ENCODE measurements at regions not wholly inside any gene's neighbourhood (a gene's known extent, or its start where the extent isn't known, plus 50 kb on each side); places are given as distances from the start of the nearest gene placed in this dataset.

DNA sequence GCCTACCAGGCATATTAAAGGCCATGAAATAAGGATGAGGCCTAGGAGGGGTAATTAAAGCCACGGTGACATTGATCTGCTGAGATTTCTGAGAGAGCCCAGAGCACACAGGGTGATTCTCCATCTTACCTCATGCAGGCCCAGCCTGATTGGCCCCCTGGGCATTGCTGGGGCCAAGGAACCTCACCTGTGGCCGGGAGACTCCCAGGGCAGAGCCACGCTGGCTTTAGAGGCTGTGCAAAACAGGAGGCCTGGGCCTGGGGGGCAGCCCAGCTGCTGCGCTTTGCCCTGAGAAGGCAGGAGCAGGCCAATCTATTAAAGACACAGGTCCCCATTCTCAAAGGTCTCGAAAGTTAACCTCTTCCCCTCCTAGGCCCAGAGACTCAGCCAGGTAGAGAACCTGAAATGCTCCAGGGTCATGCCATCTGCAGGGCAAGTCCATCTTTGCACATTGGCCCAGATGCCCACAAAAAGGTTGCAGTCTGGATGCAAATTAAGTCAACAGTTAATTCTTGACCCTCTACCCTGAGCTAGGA lies 1099.7 kb downstream of the BCL11B start:
- Mint-ChIP-seq H3K36me3 (ENCODE audit: low read depth) (peaks cover 22% of the 10 kb centered on the region), H3K9me3 (peaks cover 15% of the 10 kb centered on the region)

DNA sequence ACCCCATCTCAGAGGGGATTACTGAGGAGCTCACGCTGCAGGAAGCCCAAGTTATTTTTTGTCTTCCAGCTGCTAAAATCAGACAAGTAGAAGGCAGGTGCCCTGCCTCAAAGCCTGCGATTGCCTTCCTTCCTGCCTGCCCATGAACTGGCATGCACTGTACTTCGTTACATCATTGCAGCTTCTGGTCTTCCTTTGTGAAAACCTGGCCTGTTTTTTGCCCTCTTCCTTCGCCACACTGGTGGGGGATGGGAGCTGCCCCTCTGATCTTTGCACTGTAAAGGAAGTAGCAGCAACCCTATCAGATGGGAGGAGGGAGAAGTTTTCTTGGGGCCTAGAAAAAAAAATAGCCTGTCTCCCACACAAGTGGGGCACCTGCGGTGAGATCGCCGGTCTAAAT lies 1098.7 kb downstream of the BCL11B start:
- H3K36me3 Mint-ChIP-seq (ENCODE audit: low read depth), result peaks cover 20% of the 10 kb centered on the region
- peak overlapping the region; percentile 73 for H3K4me3 Mint-ChIP-seq
- peak; percentile 45 for DNase-seq (ENCODE audit: low spot score)
- H3K27ac Mint-ChIP-seq, result peak overlapping the region; percentile 90
- H3K9me3 Mint-ChIP-seq, result peaks cover 12% of the 10 kb centered on the region
- H3K4me1 Mint-ChIP-seq (ENCODE audit: low read depth), result peaks cover 97% of the 10 kb centered on the region
- H3K27me3 Mint-ChIP-seq (ENCODE audit: insufficient read depth), result no peaks in the 10 kb centered on the region
- intact Hi-C loops (cut with micrococcal nuclease), result loop anchor here (10.0 kb wide), 1 partner anchor 1891 kb away; the partner anchor contains the start of gene EVL

More for the DNA sequence above, 1099.7 kb downstream of the BCL11B start:
- Mint-ChIP-seq H3K4me1 (ENCODE audit: low read depth) (peaks cover 99% of the 10 kb centered on the region), H3K27ac (no peak overlapping the region), H3K27me3 (ENCODE audit: insufficient read depth) (no peaks in the 10 kb centered on the region), H3K4me3 (no peak overlapping the region)
- intact Hi-C loops (cut with micrococcal nuclease), result loop anchor here (10.0 kb wide), 1 partner anchor 1892 kb away; the partner anchor contains the start of gene EVL
- DNase-seq (ENCODE audit: low spot score), result no peak

DNA sequence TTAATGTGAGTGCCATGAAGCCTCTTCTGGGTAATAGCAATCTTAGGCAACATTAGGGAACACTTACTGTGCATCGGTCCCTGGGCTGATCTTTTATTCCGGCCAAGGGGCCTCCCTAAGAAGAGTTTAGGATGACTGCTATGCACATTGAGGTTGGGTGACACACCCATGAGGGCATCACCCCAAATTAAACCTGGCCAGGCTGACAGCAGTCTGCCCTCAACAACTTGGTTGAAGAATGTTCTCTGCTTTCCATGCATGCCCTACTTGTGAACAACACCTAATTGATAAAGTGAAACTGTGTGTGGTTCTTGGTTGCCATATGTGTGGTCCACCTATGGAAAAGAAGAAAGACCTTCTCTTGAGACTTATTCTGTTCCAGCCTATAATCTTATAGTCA lies 1098.0 kb downstream of the BCL11B start:
- peaks cover 96% of the 10 kb centered on the region for H3K4me1 Mint-ChIP-seq (ENCODE audit: low read depth)

DNA sequence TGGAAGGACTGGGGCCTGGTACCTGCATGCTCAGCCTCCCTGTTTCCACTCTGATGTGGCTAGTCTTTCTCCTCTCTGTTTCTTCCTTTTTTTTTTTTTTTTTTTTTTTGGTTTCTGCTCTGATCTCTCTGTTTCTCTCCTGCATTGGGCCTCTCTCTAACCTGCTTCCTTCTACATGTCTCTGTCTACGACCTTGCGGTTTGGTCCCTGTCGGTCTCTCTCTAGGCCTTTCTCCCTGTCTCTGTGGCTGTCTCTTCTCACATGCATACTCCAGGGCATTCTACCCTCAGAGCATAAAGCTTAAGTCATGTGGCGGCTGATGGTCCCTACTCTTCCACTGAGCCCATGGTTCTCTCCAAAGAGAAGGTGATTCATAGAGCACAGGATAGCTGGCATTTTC lies 1096.6 kb downstream of the BCL11B start:
- Mint-ChIP-seq H3K4me1 (ENCODE audit: low read depth) (peaks cover 96% of the 10 kb centered on the region), H3K9me3 (no peaks in the 10 kb centered on the region), H3K4me3 (peak overlapping the region; percentile 72), H3K27me3 (ENCODE audit: insufficient read depth) (no peaks in the 10 kb centered on the region), H3K36me3 (ENCODE audit: low read depth) (peaks cover 11% of the 10 kb centered on the region), H3K27ac (peak overlapping the region; percentile 92)
- intact Hi-C loops (cut with micrococcal nuclease), result loop anchor here (5.0 to 10.0 kb wide), 3 partner anchors 198 to 1889 kb away; partner anchors contain the start of gene EVL
- DNase-seq (ENCODE audit: low spot score), result no peak

More for the DNA sequence above, 1098.0 kb downstream of the BCL11B start:
- H3K9me3 Mint-ChIP-seq, result peaks cover 7% of the 10 kb centered on the region
- peak overlapping the region; percentile 73 for H3K4me3 Mint-ChIP-seq
- no peak for DNase-seq (ENCODE audit: low spot score)
- H3K27ac Mint-ChIP-seq, result peak overlapping the region; percentile 92
- no peaks in the 10 kb centered on the region for H3K27me3 Mint-ChIP-seq (ENCODE audit: insufficient read depth)
- intact Hi-C loops (cut with micrococcal nuclease), result loop anchor here (10.0 kb wide), 1 partner anchor 1891 kb away; the partner anchor contains the start of gene EVL
- H3K36me3 Mint-ChIP-seq (ENCODE audit: low read depth), result peaks cover 17% of the 10 kb centered on the region

DNA sequence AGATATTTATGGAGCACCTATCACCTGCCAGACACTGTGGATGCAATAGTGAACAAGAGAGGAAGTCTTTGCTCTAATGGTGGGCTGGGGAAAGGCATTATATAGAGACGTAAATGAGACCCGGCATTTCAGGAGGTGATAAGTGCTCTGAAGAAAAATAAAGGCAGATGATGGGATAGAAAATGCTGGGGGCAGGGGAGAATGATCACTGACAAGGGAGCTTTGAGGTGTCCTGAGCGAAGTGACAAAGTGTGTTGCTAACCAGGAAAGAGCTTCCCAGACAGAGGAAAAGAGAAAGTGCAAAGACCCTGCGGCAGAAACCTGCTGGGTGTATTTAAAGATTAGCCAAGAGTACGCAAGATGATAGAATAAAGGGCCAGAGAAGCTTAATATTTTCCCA lies 1096.1 kb downstream of the BCL11B start:
- Mint-ChIP-seq H3K4me3 (peak overlapping the region; percentile 72), H3K4me1 (ENCODE audit: low read depth) (peaks cover 95% of the 10 kb centered on the region), H3K9me3 (no peaks in the 10 kb centered on the region), H3K27me3 (ENCODE audit: insufficient read depth) (no peaks in the 10 kb centered on the region), H3K36me3 (ENCODE audit: low read depth) (peaks cover 11% of the 10 kb centered on the region), H3K27ac (peak overlapping the region; percentile 92)
- DNase-seq (ENCODE audit: low spot score), result no peak
- intact Hi-C loops (cut with micrococcal nuclease), result loop anchor here (2.0 to 10.0 kb wide), 5 partner anchors 199 to 1889 kb away; partner anchors contain the start of gene EVL

DNA sequence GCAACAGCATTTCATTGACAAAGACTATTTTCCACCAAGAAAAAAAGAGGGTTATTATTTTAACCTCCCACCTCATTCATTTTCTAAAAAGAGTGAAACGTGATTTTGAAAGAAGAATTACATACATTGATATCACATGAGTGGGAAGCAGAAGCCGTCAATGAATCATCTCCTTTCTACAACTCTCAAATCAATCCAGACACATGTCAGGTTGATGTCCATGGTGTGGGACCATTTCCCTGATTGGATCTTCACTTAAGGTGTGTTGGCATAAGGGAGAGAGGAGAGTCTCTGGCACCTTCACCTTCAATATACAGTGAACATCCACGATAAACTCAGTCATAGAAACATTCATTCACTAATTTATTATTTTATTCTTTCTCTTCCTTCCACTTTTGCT lies 1095.1 kb downstream of the BCL11B start:
- intact Hi-C loops (cut with micrococcal nuclease), result loop anchor here (1.0 to 10.0 kb wide), 10 partner anchors 8 to 1888 kb away; partner anchors contain the start of gene EVL
- DNase-seq (ENCODE audit: low spot score), result no peak
- Mint-ChIP-seq H3K27ac (peak overlapping the region; percentile 92), H3K27me3 (ENCODE audit: insufficient read depth) (no peaks in the 10 kb centered on the region), H3K9me3 (no peaks in the 10 kb centered on the region), H3K4me3 (peak overlapping the region; percentile 72), H3K36me3 (ENCODE audit: low read depth) (peaks cover 11% of the 10 kb centered on the region), H3K4me1 (ENCODE audit: low read depth) (peaks cover 95% of the 10 kb centered on the region)

DNA sequence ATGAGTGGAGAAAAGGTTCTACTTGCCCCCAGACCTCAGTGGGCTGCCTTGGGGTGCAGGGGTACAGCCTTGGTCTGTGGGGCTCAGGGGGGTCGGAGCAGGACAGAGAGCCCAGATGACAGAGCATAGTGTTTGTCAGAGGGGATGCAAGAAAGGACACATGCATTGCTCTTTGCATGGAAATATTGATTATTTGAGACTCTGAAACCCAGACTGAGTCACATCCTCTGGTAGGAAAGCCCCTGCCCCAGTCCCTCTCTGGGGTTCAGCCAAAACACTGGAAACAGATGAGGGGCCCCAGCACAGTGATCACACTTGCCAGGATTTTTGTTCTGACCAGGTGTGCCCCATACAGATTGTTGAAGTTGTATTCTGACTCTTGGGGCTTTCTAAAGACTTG lies 1094.4 kb downstream of the BCL11B start:
- H3K9me3 Mint-ChIP-seq, result no peaks in the 10 kb centered on the region
- H3K4me3 Mint-ChIP-seq, result peak overlapping the region; percentile 72

DNA sequence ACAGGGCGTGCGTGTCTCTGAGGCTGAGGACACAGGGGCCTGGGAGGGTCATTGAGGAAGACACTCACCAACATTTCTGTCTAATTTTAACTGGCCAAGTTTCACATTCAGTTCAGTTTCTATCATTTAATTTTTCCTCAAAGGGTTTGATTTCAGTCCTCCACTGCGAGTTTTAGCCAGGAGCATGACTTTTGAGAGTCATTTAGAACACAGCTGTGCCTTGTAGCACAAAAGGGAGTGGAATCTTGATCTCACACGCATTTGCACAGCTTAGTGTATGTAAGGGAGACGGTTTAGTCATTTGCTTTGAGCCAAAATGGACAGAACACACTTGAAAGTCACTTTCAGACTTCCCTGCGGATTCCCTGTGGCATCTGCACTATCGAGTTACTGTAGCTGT lies 1090.8 kb downstream of the BCL11B start:
- Mint-ChIP-seq H3K4me3 (peak overlapping the region; percentile 1), H3K9me3 (no peaks in the 10 kb centered on the region), H3K4me1 (ENCODE audit: low read depth) (peaks cover 95% of the 10 kb centered on the region), H3K36me3 (ENCODE audit: low read depth) (peaks cover 14% of the 10 kb centered on the region), H3K27ac (peak overlapping the region; percentile 81), H3K27me3 (ENCODE audit: insufficient read depth) (no peaks in the 10 kb centered on the region)
- intact Hi-C loops (cut with micrococcal nuclease), result no loop called here
- no peak for DNase-seq (ENCODE audit: low spot score)

More for the DNA sequence above, 1094.4 kb downstream of the BCL11B start:
- Mint-ChIP-seq H3K27ac (peak overlapping the region; percentile 92), H3K27me3 (ENCODE audit: insufficient read depth) (no peaks in the 10 kb centered on the region), H3K4me1 (ENCODE audit: low read depth) (peaks cover 95% of the 10 kb centered on the region), H3K36me3 (ENCODE audit: low read depth) (peaks cover 11% of the 10 kb centered on the region)
- DNase-seq (ENCODE audit: low spot score), result peak; percentile 65
- intact Hi-C loops (cut with micrococcal nuclease), result loop anchor here (1.0 to 10.0 kb wide), 10 partner anchors 8 to 1887 kb away; partner anchors contain the start of gene EVL

DNA sequence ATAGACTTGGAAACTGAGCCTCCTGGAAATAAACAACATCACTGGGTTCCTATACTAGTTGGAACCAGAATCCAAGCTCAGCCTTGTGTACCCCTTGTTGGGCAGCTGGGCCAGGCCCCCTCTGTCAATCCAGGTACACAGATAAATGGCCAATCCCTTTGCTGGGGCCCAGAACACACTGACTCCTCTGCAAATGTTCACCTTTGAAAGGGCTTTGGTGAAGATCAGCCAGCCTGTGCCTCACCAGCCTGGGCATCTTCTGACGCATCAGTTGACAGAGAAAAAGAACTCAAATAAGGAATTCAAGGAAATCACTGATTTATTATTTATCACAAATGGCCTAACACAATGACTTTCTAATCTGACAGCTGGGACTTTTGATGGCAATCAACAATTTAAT lies 1090.2 kb downstream of the BCL11B start:
- intact Hi-C loops (cut with micrococcal nuclease), result loop anchor here (1.0 kb wide), 2 partner anchors 12 to 53 kb away; no protein-coding TSS in a partner anchor
- H3K9me3 Mint-ChIP-seq, result no peaks in the 10 kb centered on the region
- peak overlapping the region; percentile 38 for H3K4me3 Mint-ChIP-seq
- peaks cover 9% of the 10 kb centered on the region for H3K36me3 Mint-ChIP-seq (ENCODE audit: low read depth)
- peak overlapping the region; percentile 97 for H3K27ac Mint-ChIP-seq
- no peaks in the 10 kb centered on the region for H3K27me3 Mint-ChIP-seq (ENCODE audit: insufficient read depth)
- H3K4me1 Mint-ChIP-seq (ENCODE audit: low read depth), result peaks cover 95% of the 10 kb centered on the region
- no peak for DNase-seq (ENCODE audit: low spot score)

DNA sequence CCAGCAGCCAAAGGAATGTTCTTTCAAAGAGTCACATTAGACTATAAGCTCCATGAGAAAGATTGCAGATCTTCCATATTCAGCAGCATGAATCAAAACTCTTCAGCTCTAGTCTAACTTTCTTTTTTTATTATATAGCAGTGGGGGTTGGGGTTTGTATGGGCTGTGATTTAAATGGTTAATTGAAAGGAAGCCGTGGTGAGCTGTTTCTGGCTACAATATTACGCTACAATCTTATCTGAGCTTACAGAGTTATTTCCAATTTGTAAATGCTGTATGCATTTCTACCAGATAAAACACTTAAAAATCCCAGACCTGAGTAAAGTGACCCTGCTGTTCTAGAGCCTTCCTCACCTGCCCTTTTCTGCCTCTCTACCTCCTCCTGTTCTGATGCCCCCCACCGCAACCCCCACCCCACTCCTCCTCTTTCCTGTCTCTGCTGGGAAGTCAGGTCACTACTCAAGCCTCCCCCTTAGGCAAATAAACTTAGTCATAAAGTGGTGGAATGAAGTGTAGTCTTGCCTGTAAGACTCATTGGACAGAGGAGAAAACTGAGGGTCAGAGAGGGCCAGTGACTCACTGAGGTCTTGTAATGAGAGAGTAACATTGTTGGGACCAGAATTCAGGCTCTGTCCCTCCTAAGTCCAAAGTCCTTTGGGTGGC lies 1089.5 kb downstream of the BCL11B start:
- DNase-seq (ENCODE audit: low spot score), result no peak
- no peaks in the 10 kb centered on the region for H3K27me3 Mint-ChIP-seq (ENCODE audit: insufficient read depth)
- H3K27ac Mint-ChIP-seq, result peak overlapping the region; percentile 97
- peaks cover 95% of the 10 kb centered on the region for H3K4me1 Mint-ChIP-seq (ENCODE audit: low read depth)
- intact Hi-C loops (cut with micrococcal nuclease), result loop anchor here (1.0 kb wide), 2 partner anchors 13 to 52 kb away; no protein-coding TSS in a partner anchor
- H3K9me3 Mint-ChIP-seq, result no peaks in the 10 kb centered on the region
- H3K36me3 Mint-ChIP-seq (ENCODE audit: low read depth), result peaks cover 8% of the 10 kb centered on the region
- peak overlapping the region; percentile 55 for H3K4me3 Mint-ChIP-seq

DNA sequence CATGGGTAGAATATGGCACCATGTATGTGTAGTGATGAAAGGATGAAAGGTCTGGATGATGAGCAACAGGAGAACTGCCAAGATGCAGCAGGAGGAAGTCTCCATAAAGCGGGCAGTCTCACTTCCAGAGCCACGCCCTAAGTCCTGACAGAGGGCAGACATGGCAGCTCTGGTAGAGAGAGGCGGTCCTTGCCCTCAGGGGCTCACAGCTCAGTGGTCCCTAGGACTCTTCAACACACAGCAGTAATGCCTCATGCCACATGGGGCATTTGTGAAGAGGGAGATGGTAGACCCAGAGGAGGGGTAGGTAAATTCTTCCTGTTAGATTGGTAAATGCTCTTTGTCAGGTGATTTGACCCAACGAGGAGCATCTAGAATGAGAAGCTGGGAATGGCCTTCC lies 1088.4 kb downstream of the BCL11B start:
- Mint-ChIP-seq H3K36me3 (ENCODE audit: low read depth) (peaks cover 7% of the 10 kb centered on the region), H3K27me3 (ENCODE audit: insufficient read depth) (no peaks in the 10 kb centered on the region), H3K9me3 (no peaks in the 10 kb centered on the region), H3K4me1 (ENCODE audit: low read depth) (peaks cover 96% of the 10 kb centered on the region), H3K4me3 (no peak overlapping the region), H3K27ac (peak overlapping the region; percentile 97)
- intact Hi-C loops (cut with micrococcal nuclease), result no loop called here
- no peak for DNase-seq (ENCODE audit: low spot score)

DNA sequence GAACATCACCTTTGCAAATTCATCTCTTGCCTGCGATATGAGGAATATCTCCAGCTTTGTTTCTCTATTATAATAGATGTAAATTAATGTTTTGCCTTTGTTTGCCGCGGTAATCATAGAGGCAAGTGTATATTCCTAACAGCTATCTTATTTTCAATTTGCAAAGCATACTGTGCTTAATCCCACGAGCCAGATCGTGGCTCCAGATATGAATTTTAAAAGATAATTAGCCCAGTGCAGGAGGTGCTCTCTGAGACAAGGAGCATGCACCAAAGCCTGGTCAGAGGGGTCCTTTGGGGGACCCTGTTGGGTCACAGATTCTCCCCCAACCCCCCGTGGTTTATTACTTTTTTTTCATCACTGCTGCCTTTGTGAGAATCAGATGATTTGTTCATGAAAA lies 1087.5 kb downstream of the BCL11B start:
- Mint-ChIP-seq H3K27ac (peak overlapping the region; percentile 97), H3K36me3 (ENCODE audit: low read depth) (peaks cover 8% of the 10 kb centered on the region), H3K4me1 (ENCODE audit: low read depth) (peaks cover 98% of the 10 kb centered on the region), H3K27me3 (ENCODE audit: insufficient read depth) (no peaks in the 10 kb centered on the region), H3K4me3 (peak overlapping the region; percentile 68), H3K9me3 (no peaks in the 10 kb centered on the region)
- intact Hi-C loops (cut with micrococcal nuclease), result no loop called here
- no peak for DNase-seq (ENCODE audit: low spot score)

DNA sequence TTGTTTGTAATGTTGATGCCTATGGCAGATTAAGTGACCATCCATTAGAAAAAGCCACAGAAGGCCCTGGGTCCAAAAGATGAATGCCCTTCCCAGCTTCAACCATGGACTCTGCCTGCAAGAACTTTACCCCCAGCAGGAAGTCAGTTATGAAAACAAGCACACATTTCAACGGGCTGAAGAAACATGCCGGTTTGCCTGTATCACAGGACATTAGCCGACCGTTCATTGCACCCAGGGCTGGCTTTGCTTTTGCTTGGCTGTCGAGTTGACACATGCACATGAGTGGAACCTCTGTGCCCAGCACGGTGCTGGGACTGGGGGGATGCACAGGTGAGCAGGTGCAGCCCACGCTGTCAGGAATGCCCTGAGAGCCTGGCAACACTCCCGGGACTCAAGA lies 1087.0 kb downstream of the BCL11B start:
- H3K27ac Mint-ChIP-seq, result peak overlapping the region; percentile 97
- H3K36me3 Mint-ChIP-seq (ENCODE audit: low read depth), result peaks cover 8% of the 10 kb centered on the region
- no peak for DNase-seq (ENCODE audit: low spot score)
- peak overlapping the region; percentile 68 for H3K4me3 Mint-ChIP-seq
- intact Hi-C loops (cut with micrococcal nuclease), result loop anchor here (5.0 kb wide), 1 partner anchor 778 kb away; no protein-coding TSS in a partner anchor
- peaks cover 98% of the 10 kb centered on the region for H3K4me1 Mint-ChIP-seq (ENCODE audit: low read depth)
- no peaks in the 10 kb centered on the region for H3K27me3 Mint-ChIP-seq (ENCODE audit: insufficient read depth)
- H3K9me3 Mint-ChIP-seq, result no peaks in the 10 kb centered on the region
